ENCODE measurements at regions not wholly inside any gene's neighbourhood (a gene's known extent, or its start where the extent isn't known, plus 50 kb on each side); places are given as distances from the start of the nearest gene placed in this dataset.
"Not testable (repeated sequence)": the region's sequence is repeated elsewhere in the genome, so short reads cannot be mapped to it uniquely, and the experiment has no call there.

DNA sequence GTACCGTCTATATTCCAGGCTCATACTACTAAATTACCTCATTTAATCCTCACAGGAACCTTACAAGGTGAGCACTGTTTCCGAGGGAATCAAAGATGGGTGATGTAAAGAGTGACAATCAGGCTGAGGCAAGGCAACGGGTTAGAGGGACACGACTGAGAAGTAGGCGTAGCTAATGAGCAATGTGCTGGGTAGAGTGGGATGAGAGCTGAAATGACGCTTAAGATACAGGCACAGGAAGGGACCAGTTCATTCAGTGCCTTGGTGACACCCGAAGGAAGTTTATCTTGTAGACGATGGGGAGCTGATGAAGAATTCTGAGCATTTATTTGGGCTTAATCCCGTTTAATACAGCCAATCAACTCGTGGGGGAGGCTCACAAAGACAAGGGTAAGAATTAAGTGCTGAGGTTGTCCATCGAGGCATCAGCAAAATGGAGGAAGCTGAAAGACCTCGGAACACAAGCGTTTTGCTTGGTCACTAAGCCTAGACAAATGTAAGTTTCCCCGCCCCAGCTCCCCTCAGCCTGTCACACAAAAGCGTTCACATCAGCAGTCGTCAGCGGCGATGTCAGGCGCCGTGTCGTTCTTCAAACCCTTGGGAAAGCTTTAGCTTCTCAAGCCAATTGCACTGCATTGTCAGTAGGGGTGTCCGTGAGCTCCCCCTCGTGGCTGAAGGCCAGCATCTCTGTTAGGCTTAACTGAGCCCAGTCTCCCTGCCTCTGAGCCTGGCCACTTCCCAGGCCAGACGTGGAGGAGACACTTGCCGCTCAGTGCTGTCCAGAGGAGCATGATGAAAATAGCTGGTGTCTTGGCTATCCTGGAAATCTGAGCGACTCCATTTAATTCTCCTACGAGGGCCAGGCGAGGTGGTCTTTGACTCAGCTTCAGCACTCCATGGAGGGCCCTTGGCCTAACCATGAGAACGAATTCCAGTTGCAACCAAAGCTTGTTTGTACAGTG lies 288.5 kb upstream of the G2E3 start:
- peak; percentile 78 for DNase-seq

GRCh38 chr14:30271811-30272323 lies 287.1 kb upstream of the G2E3 start:
- no peak for DNase-seq

DNA sequence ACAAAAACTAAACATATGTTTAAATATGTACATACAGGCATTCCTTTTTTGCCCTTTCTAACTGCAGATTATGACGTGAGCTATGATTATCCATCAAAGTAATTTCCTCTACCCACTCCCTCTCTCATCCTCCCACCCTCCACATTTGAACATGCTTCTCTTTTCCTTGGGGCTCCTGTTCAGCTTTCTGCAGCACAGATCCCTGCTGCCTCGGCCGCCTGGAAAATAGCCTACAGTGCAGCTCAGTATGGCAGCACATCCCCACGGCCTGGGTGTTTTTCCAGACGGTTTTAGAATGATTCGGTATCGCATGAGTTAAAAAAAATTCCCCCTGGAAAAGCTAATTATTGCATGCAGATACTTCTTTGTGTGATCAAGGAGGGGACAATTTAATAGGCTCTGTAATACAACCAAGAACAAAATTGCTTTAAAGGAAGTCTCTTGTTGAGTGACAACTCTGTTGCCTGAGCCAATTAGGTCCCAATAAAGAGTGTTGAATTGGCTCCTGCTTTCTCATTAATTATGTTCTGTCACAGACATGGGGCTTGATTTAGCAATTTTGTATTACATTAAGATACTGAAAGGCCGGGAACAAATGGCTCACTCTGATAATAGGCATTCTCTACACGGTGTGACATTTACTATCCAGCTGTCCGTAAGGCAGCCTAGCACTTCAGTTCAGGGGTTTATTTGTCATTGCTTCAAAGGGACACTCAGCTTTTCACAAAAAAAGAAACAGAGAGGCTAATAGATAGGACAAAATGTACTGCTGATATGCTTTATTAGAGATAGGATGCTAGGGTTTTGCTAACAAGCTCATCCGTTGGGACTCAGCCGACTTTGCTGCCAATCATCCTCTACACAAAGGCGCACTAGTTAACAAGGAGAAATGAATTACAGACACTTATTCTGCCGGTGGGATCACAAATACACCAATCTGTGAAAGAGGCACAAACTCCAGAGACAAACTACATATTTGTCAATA lies 285.8 kb upstream of the G2E3 start:
- no peak for DNase-seq

- no peak for DNase-seq
Observed at GRCh38 chr14:30275604-30276003, 283.4 kb upstream of the G2E3 start.

DNA sequence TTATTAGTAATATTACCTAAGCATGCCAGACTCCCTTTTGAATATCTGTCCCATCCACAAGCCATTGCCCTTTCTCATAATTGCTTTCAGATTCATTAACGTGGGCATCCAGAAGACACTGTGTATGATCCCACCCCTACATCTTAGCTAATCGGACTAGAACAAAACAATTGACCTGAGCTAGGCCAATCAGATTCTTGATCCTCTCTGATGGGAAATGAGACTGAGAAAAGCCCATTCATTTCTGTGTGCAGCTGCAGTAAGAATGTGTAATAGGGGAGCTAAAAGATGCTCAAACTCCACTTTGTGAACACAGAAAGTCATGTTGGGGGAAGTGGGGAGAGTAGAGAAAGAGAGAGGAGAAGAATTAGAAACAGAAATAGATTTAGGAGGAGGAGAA lies 281.7 kb upstream of the G2E3 start:
- no peak for DNase-seq

DNA sequence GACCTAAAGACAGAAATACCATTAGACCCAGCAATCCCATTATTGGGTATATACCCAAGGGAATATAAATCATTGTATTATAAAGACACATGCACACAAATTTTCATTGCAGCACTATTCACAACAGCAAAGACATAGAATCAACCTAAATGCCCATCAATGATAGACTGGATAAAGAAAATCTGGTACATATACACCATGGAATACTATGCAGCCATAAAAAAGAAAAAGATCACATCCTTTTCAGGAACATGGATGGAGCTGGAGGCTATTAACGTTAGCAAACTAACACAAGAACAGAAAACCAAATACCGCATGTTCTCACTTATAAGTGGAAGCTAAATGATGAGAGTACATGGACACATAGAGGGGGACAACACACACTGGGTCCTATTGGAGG lies 280.1 kb upstream of the G2E3 start:
- DNase-seq = not testable (repeated sequence)

DNA sequence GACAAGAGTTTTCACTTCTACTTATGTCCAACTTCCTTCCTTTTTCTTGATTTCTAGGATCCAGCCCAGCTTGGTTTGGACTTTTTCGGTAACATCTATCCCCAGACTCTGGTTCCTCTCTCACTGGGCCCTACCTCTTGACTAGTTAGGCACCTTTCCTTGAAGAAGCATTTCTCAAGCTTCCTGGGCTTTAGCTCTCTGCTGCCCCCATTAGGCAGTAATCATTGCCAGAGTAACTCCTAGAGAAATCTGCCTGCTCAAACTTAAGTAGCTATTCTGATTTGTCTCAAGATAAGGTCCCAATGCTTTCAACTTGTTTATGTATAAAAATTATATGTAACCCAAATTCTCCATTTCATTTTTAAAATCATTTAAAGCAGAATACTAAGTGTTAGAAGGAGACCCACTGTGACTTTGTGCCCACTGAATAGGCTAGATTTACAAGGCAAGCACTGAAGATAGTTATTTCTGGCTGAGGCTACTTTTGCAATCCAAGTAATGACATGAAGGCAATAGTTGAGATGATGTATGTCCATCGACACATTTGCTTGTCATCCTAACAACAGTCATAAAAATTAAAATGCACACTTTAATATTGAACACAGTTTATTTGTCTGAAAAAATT lies 275.0 kb upstream of the G2E3 start:
- peak; percentile 32 for DNase-seq

DNA sequence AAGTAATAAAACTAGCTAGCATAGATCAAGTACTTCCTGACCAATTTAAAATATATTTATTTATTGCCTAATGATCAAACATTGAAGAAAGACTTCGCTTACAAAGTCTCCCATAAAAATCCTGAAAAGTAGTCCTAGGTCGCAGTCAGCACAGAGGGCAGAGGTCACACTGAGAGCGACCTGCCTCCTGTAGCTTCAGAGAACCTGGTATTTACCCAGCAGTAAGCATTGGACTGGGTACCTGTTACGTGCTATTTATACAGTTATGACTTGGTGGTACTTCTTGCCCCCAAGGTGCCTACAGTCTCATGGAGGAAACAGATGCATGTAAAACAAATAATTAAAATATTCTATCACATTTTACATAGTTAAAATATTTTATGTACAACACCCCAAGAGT lies 274.1 kb upstream of the G2E3 start:
- no peak for DNase-seq

GRCh38 chr14:30287579-30288445 lies 271.1 kb upstream of the G2E3 start:
- peak; percentile 21 for DNase-seq

- DNase-seq = no peak
Observed at GRCh38 chr14:30290001-30290400, 269.0 kb upstream of the G2E3 start.

DNA sequence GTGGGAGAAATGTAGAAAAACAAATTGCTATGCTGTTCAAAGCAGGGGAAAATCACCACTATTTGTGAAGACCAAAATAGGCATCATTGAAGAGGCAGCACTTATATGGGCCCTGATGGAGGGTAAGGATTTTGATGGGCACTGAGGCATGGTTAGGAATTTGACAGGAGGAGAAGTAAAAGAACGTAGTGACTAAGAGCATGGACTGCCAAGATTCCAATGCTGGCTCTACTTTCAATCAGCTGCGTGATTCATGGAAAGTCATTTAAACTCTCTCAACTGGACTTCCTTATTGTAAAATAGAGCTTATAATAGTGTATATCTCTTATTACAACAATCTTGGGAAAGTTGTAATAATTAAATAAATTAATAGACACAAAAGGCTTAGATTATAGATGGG lies 267.7 kb upstream of the G2E3 start:
- peak; percentile 64 for DNase-seq

DNA sequence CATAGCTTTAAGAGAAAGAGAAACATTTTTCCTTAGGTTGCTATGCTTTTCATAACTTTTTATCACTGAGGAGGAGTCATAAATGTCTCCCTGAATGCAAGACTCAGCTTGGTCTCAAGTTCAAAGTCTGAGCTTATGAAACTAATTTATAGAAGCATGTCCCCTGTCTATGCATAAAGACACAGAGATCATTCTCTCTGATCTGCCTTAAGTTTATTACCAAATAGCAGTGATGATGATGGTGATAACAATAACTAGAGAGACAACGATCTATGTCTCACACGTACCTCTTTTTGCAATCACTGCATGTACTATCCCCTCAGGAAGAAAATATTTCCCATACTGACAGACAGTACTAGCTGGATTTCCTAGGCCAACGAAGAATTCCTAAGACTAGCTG lies 266.4 kb upstream of the G2E3 start:
- no peak for DNase-seq

- no peak for DNase-seq
Observed at GRCh38 chr14:30295980-30296379, 263.0 kb upstream of the G2E3 start.

DNA sequence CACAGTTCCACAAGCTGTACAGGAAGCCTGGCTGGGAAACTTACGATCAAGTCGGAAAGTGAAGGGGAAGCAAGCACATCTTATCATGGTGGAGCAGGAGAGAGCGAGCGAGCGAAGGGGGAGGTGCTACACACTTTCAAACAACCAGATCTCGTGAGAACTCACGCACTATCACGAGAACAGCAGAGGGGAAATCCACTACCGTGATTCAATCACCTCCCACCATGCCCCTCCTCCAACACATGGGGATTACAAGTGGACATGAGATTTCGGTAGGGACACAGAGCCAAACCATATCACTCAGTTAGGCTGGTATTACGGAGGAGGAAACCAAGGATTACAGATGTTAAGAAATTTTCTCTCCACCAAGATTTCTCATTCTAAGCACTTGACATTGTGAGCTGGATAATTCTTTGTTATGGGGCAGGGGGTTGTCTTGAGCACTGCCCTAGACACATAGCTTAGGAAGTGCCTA lies 262.0 kb upstream of the G2E3 start:
- DNase-seq = no peak

DNA sequence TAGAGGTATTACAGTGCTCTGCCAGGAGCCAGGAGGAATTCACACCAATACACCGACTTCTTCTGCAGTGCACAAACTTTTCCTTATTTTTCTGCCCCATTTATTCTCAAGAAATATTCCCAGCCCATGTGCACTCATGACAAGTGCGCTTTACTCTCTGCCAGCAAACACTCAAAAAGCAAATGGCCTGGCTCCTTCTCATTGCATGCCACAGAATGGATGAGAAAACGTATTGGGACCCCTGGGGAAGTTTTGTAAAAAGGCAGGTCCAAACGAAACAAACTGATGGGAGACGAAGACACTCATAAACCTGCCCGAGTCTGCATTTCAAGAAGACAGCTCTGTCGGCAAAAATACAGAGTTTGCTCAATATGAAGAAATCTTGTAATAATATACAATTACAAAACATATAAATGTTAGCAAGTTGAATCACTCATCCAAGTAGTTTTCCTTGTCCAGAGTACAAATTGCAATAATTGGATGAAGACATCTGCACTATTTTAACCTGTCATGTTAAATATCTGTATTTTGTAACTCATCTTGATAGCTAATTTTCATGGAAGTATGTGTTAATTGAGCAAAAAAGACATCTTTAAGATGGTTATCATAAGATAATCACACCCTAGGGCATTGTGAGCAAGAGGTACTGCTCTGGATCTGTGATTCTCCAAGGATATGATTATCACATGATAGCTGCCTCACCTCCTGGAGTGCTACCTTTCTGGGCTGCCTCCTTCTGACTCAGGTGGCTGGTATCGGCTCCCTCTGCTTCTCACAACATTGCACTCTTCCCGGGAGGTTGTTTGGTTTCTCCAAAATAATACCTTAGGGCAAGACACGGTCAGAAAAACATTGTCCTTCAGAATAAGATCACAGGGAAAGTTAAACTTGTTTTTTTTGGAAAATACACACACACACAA lies 260.8 kb upstream of the G2E3 start:
- DNase-seq = no peak

- DNase-seq = no peak
Observed at GRCh38 chr14:30299915-30300314, 259.0 kb upstream of the G2E3 start.

DNA sequence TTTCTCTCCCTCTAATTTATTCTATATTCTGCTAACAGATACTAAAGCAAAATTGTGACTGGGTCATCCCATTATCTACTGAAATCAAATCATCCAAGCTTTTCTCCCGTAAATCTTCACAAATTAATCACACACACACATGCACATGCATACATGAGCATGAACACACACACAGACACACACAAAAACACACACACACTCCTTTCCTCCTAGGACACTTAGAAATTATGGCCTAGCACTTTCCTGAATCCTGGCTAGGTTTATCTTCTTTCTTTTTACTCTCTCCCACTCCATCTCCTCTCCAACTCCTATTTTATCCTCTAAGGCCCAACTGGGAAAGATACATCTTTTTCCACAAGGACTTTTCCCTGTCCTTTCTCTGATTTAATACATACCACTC lies 255.6 kb upstream of the G2E3 start:
- no peak for DNase-seq

DNA sequence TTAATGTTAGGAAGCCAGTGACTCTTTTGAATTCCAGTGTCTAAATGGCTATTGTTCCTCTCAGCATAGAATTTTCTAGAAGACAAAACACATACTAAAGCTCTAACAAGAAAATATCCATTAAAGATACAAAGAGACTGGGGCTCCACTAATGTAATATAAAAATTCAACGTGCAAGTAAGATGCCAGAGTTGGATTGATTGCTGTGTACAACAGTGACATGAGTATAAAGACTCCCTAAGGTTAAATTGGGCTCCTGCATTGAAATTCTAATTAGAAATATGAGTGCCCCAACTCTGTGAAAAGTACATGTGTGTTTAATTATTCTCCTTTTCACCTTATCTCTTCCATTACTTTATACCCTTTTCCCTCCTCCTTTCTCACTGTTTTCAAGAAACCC lies 253.6 kb upstream of the G2E3 start:
- no peak for DNase-seq

DNA sequence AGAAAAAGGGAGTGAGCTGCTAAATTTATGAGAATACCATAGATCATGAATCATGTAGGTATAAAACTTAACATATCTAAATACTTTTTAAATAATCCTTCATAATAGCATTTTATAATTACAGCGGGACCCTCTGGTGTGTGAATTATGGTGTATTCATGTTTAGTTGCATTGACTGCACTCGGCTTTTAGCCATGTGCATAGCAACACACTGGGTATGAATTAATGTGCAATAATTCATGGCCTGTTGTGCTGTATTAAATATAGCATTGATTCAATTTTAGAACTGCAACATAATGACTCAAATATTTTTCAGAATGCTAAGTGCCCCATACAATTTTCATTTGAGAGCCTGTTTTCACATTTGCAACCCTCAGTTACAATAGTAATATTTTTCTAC lies 249.6 kb upstream of the G2E3 start:
- no peak for DNase-seq

GRCh38 chr14:30312214-30312613 lies 246.7 kb upstream of the G2E3 start:
- no peak for DNase-seq

DNA sequence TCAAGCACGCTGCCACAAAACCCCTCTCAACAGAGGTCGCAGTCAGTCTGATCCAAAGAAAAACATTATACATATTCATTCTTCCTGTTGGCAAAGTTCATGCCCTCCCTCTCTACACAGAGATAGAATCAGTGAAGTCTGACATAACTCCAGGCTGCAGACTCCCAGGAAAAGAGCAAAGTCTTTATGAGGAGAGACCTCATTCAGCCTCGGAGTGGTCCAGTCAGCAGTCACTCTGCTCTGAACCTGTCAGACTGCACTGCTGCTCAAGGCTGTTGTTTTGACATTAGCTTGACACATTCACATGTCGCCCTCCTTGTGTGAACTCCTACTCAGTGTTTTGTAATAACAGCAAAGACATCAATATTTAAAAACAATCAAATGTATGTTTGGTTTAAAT lies 241.2 kb upstream of the G2E3 start:
- no peak for DNase-seq

Data from fibroblast of upper back skin (primary cell).